ENCODE measurements at regions not wholly inside any gene's neighbourhood (a gene's known extent, or its start where the extent isn't known, plus 50 kb on each side); places are given as distances from the start of the nearest gene placed in this dataset.

DNA sequence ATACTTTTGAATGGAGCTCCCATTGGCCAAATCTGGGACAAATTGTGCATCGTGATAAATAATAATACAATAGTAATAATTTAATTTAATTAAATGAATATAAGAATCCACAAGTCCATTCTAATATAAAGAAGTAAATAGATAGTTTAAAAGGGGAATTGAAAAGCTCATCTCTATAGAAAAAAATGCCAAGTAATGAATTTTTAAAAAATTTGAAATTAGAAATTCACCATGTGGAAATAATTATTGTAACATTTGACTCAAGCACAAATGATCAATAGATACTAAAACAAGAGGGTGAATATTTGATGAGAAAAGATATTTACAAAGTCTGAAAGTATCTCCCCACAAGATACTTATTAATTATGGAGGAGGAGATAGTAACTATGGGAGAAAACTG is 467.4 kb downstream of the CETN3 start:
- H3K4me3 ChIP-seq (ENCODE audit: low read length): no peak overlapping the region
- DNase-seq (ENCODE audit: low read depth): no peak
- TF ChIP-seq, protein P1, sequence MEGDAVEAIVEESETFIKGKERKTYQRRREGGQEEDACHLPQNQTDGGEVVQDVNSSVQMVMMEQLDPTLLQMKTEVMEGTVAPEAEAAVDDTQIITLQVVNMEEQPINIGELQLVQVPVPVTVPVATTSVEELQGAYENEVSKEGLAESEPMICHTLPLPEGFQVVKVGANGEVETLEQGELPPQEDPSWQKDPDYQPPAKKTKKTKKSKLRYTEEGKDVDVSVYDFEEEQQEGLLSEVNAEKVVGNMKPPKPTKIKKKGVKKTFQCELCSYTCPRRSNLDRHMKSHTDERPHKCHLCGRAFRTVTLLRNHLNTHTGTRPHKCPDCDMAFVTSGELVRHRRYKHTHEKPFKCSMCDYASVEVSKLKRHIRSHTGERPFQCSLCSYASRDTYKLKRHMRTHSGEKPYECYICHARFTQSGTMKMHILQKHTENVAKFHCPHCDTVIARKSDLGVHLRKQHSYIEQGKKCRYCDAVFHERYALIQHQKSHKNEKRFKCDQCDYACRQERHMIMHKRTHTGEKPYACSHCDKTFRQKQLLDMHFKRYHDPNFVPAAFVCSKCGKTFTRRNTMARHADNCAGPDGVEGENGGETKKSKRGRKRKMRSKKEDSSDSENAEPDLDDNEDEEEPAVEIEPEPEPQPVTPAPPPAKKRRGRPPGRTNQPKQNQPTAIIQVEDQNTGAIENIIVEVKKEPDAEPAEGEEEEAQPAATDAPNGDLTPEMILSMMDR (conservative IDR thresholded peaks at IDR 0.05; ENCODE audit: low read depth, low read length): no peak

DNA sequence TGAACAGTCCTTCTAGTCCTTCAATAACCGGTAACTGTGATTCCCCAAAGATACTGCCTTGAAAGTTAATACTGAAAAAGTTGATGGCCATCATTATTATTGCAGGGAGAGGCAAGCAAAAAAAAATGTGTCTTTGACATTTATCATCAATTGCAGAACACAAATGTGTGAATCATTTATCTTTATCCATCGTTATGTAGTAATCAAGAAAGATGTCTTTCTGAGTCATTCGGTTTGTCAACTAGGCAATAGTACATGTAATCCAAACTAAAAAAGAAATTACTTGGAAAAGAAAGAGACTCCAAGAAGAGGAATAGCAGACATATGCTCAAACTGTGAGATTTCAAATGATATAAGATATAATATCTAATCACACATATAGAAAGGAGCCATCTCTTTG is 473.0 kb downstream of the CETN3 start:
- no peak overlapping the region for H3K4me3 ChIP-seq (ENCODE audit: low read length)
- TF ChIP-seq, protein P1 (conservative IDR thresholded peaks at IDR 0.05; ENCODE audit: low read depth, low read length): no peak
- DNase-seq (ENCODE audit: low read depth): no peak

DNA sequence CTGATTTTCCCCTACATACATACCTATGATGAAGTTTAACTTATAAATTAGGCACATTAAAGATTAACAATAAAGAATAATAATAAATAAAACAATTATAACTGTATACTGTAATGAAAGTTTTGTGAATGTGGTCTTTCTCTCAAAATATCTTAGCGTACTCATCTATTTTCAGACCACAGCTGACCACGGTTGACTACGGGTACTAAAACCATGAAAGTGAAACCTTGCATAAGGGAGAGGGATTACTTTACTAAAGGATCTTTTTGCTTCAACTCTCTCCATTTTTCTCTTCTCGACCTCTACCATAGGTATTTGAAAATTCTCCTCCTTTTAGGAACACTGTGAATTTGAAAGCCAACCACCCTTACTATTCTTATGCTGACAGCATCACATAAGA is 475.5 kb downstream of the CETN3 start:
- TF ChIP-seq, protein P1 (conservative IDR thresholded peaks at IDR 0.05; ENCODE audit: low read depth, low read length): no peak
- H3K4me3 ChIP-seq (ENCODE audit: low read length): no peak overlapping the region
- DNase-seq (ENCODE audit: low read depth): no peak

DNA sequence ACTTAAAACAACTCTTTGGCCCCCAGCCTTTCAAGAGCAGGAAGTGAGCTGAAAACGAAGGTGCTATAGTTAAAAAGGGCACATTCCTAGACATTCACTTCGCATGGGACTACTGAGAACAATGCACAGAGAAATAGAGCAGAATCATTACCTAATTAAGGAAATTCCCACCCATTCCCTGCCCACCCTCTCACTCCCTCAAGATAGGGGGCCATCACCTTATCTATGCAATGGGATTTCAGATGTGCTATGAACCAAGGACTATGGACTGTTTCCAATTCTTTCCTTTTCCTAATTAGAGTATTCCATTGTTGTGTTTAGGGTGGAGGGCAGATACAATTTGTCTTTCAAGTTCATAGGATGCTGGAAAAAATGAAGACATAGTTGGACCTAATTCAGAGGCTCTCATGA is 476.8 kb downstream of the CETN3 start:
- TF ChIP-seq, protein P1 (conservative IDR thresholded peaks at IDR 0.05; ENCODE audit: low read depth, low read length): no peak
- no peak for DNase-seq (ENCODE audit: low read depth)
- H3K4me3 ChIP-seq (ENCODE audit: low read length): no peak overlapping the region

DNA sequence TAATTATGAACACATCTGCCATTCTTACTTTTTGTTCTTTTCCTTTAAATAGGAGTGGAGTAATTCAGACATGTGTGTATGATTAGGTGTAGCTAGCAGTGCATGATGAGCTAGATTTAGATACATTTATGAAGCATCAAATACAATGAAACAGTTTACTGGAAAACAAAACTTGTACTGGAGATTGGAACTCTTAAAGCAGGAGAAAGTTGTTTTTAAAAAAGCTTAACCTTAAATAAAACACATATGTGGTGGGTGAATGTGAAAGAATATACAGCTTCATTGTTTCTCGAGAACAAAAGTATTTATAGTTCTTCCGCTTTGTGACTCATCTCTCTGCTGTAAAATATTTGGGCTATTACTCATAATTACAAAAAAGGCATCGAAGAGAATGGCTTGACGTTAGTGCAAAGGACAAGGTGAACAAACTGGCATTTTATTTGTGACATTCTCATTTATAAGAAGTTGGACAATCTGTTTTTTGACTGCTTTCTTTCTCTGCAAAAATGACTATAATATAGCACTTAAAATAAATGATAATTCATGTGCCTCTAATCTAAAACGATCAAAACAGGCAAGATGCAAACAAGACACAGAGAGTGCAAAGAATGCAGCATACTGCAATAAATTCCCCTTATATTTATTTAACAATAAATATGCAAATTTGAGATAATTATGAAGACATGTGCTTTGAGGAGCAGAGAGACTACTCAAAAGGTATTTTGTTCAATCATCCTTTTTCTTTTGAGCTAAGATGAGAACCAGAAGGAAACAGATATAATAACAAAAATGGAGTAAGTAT is 478.8 kb downstream of the CETN3 start:
- no peak overlapping the region for H3K4me3 ChIP-seq (ENCODE audit: low read length)
- DNase-seq (ENCODE audit: low read depth): peak; percentile 44
- TF ChIP-seq, protein P1 (conservative IDR thresholded peaks at IDR 0.05; ENCODE audit: low read depth, low read length): no peak

DNA sequence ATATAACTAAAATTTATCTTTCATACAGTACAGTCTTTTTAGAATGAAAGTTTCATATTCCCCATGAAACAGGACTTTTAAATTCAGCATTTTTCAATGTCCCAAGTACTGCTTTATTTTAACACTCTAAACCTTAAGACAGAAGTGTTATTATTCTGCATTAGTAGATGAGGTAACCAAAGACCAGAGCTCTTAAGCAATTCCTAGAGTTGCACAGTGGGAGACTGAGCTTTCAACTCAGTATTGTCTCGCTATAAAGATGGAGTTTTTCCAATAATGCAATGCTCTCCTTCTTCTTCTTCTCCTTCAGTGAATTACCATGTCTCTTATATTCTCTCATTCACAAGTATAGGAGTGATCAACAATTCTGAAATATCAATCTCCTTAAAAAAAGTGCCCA is 479.7 kb downstream of the CETN3 start:
- no peak overlapping the region for H3K4me3 ChIP-seq (ENCODE audit: low read length)
- no peak for DNase-seq (ENCODE audit: low read depth)
- TF ChIP-seq, protein P1 (conservative IDR thresholded peaks at IDR 0.05; ENCODE audit: low read depth, low read length): no peak

DNA sequence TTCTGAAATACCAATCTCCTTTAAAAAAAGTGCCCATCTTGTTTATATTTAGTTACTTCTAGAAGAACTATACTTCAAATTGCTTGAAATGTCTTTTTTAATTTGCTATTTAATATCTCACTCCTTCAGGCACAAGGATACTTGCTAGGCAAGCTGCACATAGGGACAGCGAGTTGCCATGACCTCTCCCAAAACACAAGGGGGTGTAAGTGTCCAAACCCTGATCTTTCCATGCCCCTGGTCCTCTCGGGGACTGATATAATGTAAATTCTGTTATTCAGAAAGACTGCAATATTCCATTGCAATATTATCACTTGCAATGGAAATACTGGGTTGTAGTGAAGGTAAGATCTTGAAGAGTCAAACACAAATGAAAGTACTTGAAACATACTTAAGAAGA is 480.4 kb downstream of the CETN3 start:
- DNase-seq (ENCODE audit: low read depth): no peak
- H3K4me3 ChIP-seq (ENCODE audit: low read length): no peak overlapping the region
- TF ChIP-seq, protein P1 (conservative IDR thresholded peaks at IDR 0.05; ENCODE audit: low read depth, low read length): no peak

Measured in retinal pigment epithelial cell (primary cell).